Transverse colon (tissue), 4 donors: ENCODE measurements at regions not wholly inside any gene's neighbourhood (a gene's known extent, or its start where the extent isn't known, plus 50 kb on each side); places are given as distances from the start of the nearest gene placed in this dataset.

Experiments used
- CTCF ChIP-seq, 5 experiments: fragments of 200-600 bp in 3 of 5; fragments of 450-650 bp in 2 of 5; sonication (generic) in 3 of 5; IDR thresholded peaks; 1 replicate in 2 of 5; 2 replicates in 3 of 5; pipeline ENCODE4 v1.5.1; 2016 to 2017; ENCODE audit warnings: antibody characterized with exemption in 5 of 5, inconsistent platforms in 3 of 5, mild to moderate bottlenecking in 2 of 5, moderate library complexity in 1 of 5
- EP300 ChIP-seq: sonication (generic); formaldehyde crosslinking; IDR thresholded peaks from one replicate; pipeline ENCODE4 v1.6.1; 2017; ENCODE audit warnings: antibody characterized with exemption, low read depth
- POLR2A ChIP-seq: fragments of 450-650 bp; IDR thresholded peaks from one replicate; pipeline ENCODE4 v1.6.1; 2016; ENCODE audit warnings: antibody characterized with exemption, mild to moderate bottlenecking, moderate library complexity
- POLR2AphosphoS5 ChIP-seq, 3 donors: sonication (generic); formaldehyde crosslinking; IDR thresholded peaks; one replicate each; pipeline ENCODE4 v1.6.1; 2016; ENCODE audit warnings: antibody characterized with exemption in 3 of 3

DNA sequence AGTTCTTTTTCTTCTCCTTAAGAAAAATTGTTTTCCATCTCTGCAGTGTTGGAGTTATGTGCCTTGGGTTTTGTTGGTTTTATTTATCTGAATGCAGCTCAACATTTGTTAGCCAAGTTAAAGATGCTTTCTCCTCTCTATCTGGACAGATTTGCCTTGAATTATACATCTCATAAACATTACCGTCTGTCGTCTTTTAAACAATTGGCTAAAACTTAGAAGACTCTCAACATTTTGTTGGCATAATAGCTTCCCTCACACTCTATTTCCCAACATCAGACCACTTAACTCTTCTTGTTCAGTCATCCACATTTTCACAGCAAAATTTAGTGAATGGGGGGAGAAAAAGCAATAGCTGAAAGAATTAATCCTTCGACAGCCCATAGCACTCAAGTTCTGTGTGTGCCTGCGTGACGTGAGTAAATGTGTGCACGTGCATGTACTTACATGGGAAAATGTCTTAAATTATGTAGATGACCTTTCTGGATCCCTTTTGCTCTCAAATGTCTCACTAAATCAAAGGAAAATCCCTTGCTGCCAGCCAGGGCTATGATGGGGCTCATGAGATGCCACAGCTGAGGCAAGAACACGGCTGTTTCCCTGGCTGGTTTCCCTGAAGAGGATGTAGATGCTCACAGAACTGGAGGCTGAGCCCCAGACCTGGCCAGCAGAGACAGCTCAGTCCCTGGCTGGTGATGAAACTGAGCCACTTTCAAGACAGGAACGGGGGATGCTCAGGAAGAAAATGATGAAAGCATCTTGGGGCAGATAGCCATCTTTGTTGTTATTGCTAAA is 382.2 kb downstream of the FBXW7 start:
- TF ChIP-seq CTCF (IDR thresholded peaks at IDR 0.05) = no peak
- TF ChIP-seq POLR2AphosphoS5 (IDR thresholded peaks at IDR 0.05) = no peak
- TF ChIP-seq POLR2A = no peak
- no peak for TF ChIP-seq EP300
